ENCODE measurements at regions not wholly inside any gene's neighbourhood (a gene's known extent, or its start where the extent isn't known, plus 50 kb on each side); places are given as distances from the start of the nearest gene placed in this dataset.

DNA sequence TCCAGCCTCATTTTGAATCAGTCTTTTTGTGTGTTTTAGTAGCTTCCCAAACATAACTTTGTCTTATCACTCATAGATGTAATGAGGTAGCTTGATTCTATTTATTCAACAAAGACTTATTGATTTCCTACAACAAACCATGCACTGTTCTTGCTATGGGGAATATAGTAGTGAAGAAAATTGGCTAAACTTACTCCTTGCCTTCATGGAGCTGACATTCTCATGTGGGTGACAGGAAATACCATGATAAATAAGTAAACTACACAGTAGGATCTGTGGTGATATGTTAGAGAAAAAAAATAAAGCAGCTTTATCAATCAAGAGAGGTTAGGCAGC is 255.7 kb upstream of the TNC start:
- no peak overlapping the region for H2AK5ac ChIP-seq (ENCODE audit: insufficient read length, low read length)
- Mint-ChIP-seq H3K4me1 (peaks cover 2 to 7% of the 10 kb centered on the region in 2 experiments; a peak in 2 of 4 replicates), H3K9me3 (no peaks in the 10 kb centered on the region; a peak in 1 of 5 replicates)

More for the DNA sequence above, 255.7 kb upstream of the TNC start:
- Histone ChIP-seq H4K91ac (ENCODE audit: insufficient read length, low read depth, low read length) (no peak overlapping the region), H4K8ac (replicated peaks; ENCODE audit: insufficient read length, low read depth, low read length) (no peak overlapping the region), H3K4me1 (ENCODE audit: insufficient read depth, low read length) (no peaks in the 10 kb centered on the region), H3K14ac (ENCODE audit: insufficient read depth, low read length) (no peak overlapping the region), H3K79me1 (ENCODE audit: insufficient read depth, low read depth, low read length, poor library complexity, severe bottlenecking) (no peaks in the 10 kb centered on the region), H2BK15ac (ENCODE audit: low read depth, low read length) (no peak overlapping the region), H2BK12ac (ENCODE audit: insufficient read length, low read depth, low read length) (no peak overlapping the region), H2BK5ac (ENCODE audit: insufficient read length, low read length) (no peak overlapping the region), H3K4ac (ENCODE audit: low read depth, low read length) (no peak overlapping the region), H3K18ac (ENCODE audit: insufficient read length, low read depth, low read length) (no peak overlapping the region), H3K56ac (ENCODE audit: insufficient read length, low read depth, low read length) (no peak overlapping the region), H2BK120ac (ENCODE audit: low read depth, low read length, poor library complexity, severe bottlenecking) (no peak overlapping the region), H3K23ac (ENCODE audit: insufficient read length, low read depth, low read length) (no peak overlapping the region), H2AFZ (ENCODE audit: low read length) (no peak overlapping the region), H3K79me2 (ENCODE audit: insufficient read depth, low read length) (no peaks in the 10 kb centered on the region), H3K9me3 (ENCODE audit: control insufficient read depth, low read depth, low read length) (no peaks in the 10 kb centered on the region), H4K5ac (ENCODE audit: insufficient read length, low read depth, low read length) (no peak overlapping the region), H3K9ac (ENCODE audit: extremely low read depth, insufficient read length, low read length) (no peak overlapping the region), H3K23me2 (ENCODE audit: insufficient read length, low read depth, low read length, poor library complexity, severe bottlenecking) (no peaks in the 10 kb centered on the region), H4K20me1 (ENCODE audit: control insufficient read depth, insufficient read depth, insufficient read length) (no peaks in the 10 kb centered on the region), H3K27ac (ENCODE audit: insufficient read length, low read depth, low read length) (no peak overlapping the region), H2BK20ac (ENCODE audit: low read depth, low read length, poor library complexity, severe bottlenecking) (no peak overlapping the region), H3K27me3 (ENCODE audit: insufficient read depth, low read length) (no peaks in the 10 kb centered on the region), H3K4me2 (ENCODE audit: insufficient read depth, insufficient read length, low read length) (no peak overlapping the region), H3T11ph (ENCODE audit: low read length) (no peak overlapping the region)
- Mint-ChIP-seq H3K36me3 (ENCODE audit: insufficient read depth in 1 of 3, low read depth in 3 of 3) (peaks cover 0 to 1% (median 0%) of the 10 kb centered on the region in 3 experiments; a peak in 1 of 7 replicates), H3K4me3 (no peak overlapping the region), H3K27ac (no peak overlapping the region), H3K27me3 (ENCODE audit: low read depth) (no peaks in the 10 kb centered on the region; the same call in 1 of the 2 replicates)
- DNase-seq, result no peak
- TF ChIP-seq, protein P1, sequence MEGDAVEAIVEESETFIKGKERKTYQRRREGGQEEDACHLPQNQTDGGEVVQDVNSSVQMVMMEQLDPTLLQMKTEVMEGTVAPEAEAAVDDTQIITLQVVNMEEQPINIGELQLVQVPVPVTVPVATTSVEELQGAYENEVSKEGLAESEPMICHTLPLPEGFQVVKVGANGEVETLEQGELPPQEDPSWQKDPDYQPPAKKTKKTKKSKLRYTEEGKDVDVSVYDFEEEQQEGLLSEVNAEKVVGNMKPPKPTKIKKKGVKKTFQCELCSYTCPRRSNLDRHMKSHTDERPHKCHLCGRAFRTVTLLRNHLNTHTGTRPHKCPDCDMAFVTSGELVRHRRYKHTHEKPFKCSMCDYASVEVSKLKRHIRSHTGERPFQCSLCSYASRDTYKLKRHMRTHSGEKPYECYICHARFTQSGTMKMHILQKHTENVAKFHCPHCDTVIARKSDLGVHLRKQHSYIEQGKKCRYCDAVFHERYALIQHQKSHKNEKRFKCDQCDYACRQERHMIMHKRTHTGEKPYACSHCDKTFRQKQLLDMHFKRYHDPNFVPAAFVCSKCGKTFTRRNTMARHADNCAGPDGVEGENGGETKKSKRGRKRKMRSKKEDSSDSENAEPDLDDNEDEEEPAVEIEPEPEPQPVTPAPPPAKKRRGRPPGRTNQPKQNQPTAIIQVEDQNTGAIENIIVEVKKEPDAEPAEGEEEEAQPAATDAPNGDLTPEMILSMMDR (conservative IDR thresholded peaks at IDR 0.05), result no peak
